ENCODE measurements at regions not wholly inside any gene's neighbourhood (a gene's known extent, or its start where the extent isn't known, plus 50 kb on each side); places are given as distances from the start of the nearest gene placed in this dataset.

GRCh38 chr15:35750051-35750450 is 204.1 kb upstream of the DPH6 start:
- Histone ChIP-seq H3K79me1 (ENCODE audit: low read depth in 1 of 2, low read length in 2 of 2) (no peaks in the 10 kb centered on the region), H3K56ac (ENCODE audit: extremely low read depth, insufficient read depth, low read length) (no peak overlapping the region), H3K9ac (ENCODE audit: low read depth, low read length) (no peak overlapping the region), H2BK20ac (ENCODE audit: low read depth, low read length) (no peak overlapping the region), H2AK9ac (replicated peaks; ENCODE audit: low read depth, low read length, poor library complexity) (no peak overlapping the region), H3K18ac (ENCODE audit: low read depth, low read length) (no peak overlapping the region), H2AFZ (replicated peaks; ENCODE audit: low read length, poor library complexity) (no peak overlapping the region), H3K36me3 (ENCODE audit: control insufficient read depth, insufficient read depth, low read length) (no peaks in the 10 kb centered on the region), H4K5ac (ENCODE audit: low read depth, low read length) (no peak overlapping the region), H2BK5ac (ENCODE audit: low read depth, low read length, poor library complexity, severe bottlenecking) (no peak overlapping the region), H3K9me3 (ENCODE audit: control insufficient read depth, insufficient read depth, low read length) (no peaks in the 10 kb centered on the region), H3K14ac (replicated peaks; ENCODE audit: low read depth, low read length) (no peak overlapping the region), H3K23ac (ENCODE audit: low read depth, low read length) (no peak overlapping the region), H4K20me1 (ENCODE audit: insufficient read depth, low read length) (no peaks in the 10 kb centered on the region), H2AK5ac (ENCODE audit: low read depth, low read length) (no peak overlapping the region), H3K4me1 (ENCODE audit: control insufficient read depth, insufficient read depth, low read length) (peaks cover 2% of the 10 kb centered on the region; the same call in 1 of the 2 replicates), H3K9me1 (ENCODE audit: insufficient read depth, low read length) (no peaks in the 10 kb centered on the region), H2BK120ac (ENCODE audit: low read depth, low read length) (no peak overlapping the region), H3K4me3 (ENCODE audit: insufficient read depth, low read depth, low read length) (no peak overlapping the region), H3K27ac (ENCODE audit: insufficient read depth, low read length) (no peak overlapping the region), H4K8ac (ENCODE audit: low read depth in 2 of 2, low read length in 2 of 2) (no peak overlapping the region), H3K4me2 (ENCODE audit: low read depth, low read length) (no peak overlapping the region), H4K91ac (ENCODE audit: insufficient read depth, low read depth, low read length) (no peak overlapping the region), H2BK15ac (ENCODE audit: low read depth, low read length) (no peak overlapping the region), H3K27me3 (ENCODE audit: control insufficient read depth, insufficient read depth, low read length) (no peaks in the 10 kb centered on the region), H3K4ac (ENCODE audit: low read depth, low read length) (no peak overlapping the region)
- in situ Hi-C loops (cut with MboI; ENCODE audit: low sequenced_read_pairs) = loop anchor here (10.0 kb wide), 1 partner anchor 1385 kb away; no protein-coding TSS in a partner anchor
- ChIA-PET CTCF (no interaction called here), POLR2A (ENCODE audit: unreplicated experiment) (interaction anchor here (0.6 kb wide), 1 partner anchor 232 kb away, joined by 3 read pairs; no protein-coding TSS in a partner anchor)
- intact Hi-C loops (cut with micrococcal nuclease) = loop anchor here (1.0 to 10.0 kb wide), 11 partner anchors 203 to 1385 kb away; partner anchors contain the start of genes DPH6 and MEIS2
- ATAC-seq (ENCODE audit: low read depth) (no peak), DNase-seq (no peak)
- dilution Hi-C loops (cut with HindIII; ENCODE audit: low sequenced_read_pairs, unreplicated experiment) = no loop called here
- no TSS peak for BruUV-seq (replicated peaks)
- no peak for TF ChIP-seq RAD21 (IDR thresholded peaks at IDR 0.05; ENCODE audit: low read length)
- no peak for TF ChIP-seq CHD1 (IDR thresholded peaks at IDR 0.05; ENCODE audit: low read depth, low read length)
- no peak for TF ChIP-seq SMC3 (IDR thresholded peaks at IDR 0.05; ENCODE audit: low read depth, low read length)
- TF ChIP-seq CEBPB (IDR thresholded peaks at IDR 0.05; ENCODE audit: low read depth, low read length) = peak; percentile 44; the same call in 1 of the 2 replicates
- no peak for TF ChIP-seq MAFK (IDR thresholded peaks at IDR 0.05; ENCODE audit: low read depth, low read length)

Measured in IMR-90 (cell line).